H1 (cell line): ENCODE measurements at regions not wholly inside any gene's neighbourhood (a gene's known extent, or its start where the extent isn't known, plus 50 kb on each side); places are given as distances from the start of the nearest gene placed in this dataset.

Experiments
- CTCF ChIP-seq, 3 experiments: IDR thresholded peaks; 1 replicate in 2 of 3; 2 replicates in 1 of 3; pipeline versions ENCODE4 v1.5.1 to v1.6.1; 2011; ENCODE audit warnings: low read length in 3 of 3, mild to moderate bottlenecking in 3 of 3, inconsistent platforms in 2 of 3, low read depth in 1 of 3, moderate library complexity in 1 of 3; ENCODE audit not compliant: insufficient read depth in 1 of 3; ENCODE audit errors: control extremely low read depth in 1 of 3
- GTF2F1 ChIP-seq: IDR thresholded peaks from 2 replicates; pipeline ENCODE4 v1.6.1; 2012; ENCODE audit warnings: low read depth, low read length, improper control_type of control experiment, borderline replicate concordance
- NRF1 ChIP-seq: IDR thresholded peaks from 2 replicates; pipeline ENCODE4 v1.6.1; 2011; ENCODE audit warnings: mild to moderate bottlenecking, low read depth, low read length, improper control_type of control experiment
- TAF7 ChIP-seq: optimal IDR thresholded peaks from 2 replicates; pipeline ENCODE3; 2011; ENCODE audit warnings: low read depth, mild to moderate bottlenecking, inconsistent platforms, low read length, moderate library complexity, borderline replicate concordance

DNA sequence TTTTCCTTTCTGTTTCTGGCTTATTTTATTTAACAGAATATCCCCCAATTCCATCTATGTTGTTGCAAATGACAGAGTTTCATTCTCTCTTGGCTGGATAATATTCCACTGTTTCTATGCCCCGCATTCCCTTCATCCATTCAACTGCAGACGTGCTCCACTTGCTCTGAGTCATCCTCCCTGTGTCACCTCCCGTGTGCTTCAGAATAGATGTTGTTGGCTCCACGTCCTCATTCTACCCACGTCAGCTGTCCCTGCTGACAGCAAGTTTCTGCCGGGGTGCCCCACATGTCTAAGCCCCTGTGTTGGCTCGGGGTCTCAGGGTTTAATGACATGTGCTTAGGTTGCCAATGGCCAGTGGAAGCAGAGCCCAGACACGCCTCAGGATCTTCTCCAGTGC, 1041.0 kb downstream of the UQCRFS1 start (continued):
- no peak for TF ChIP-seq CTCF (IDR thresholded peaks at IDR 0.05; ENCODE audit: control extremely low read depth in 1 of 3, insufficient read depth in 1 of 3, low read depth in 1 of 3, low read length in 3 of 3)
- no peak for TF ChIP-seq NRF1
- no peak for TF ChIP-seq GTF2F1
- TF ChIP-seq TAF7, result no peak
